Adrenal gland (tissue), 5 donors: ENCODE measurements at regions not wholly inside any gene's neighbourhood (a gene's known extent, or its start where the extent isn't known, plus 50 kb on each side); places are given as distances from the start of the nearest gene placed in this dataset.

Source experiments
- POLR2A ChIP-seq, 2 donors: fragments of 450-650 bp; IDR thresholded peaks; one replicate each; pipeline ENCODE4 v1.6.1; 2017; ENCODE audit warnings: antibody characterized with exemption in 2 of 2, mild to moderate bottlenecking in 2 of 2, moderate library complexity in 1 of 2
- TF ChIP-seq, protein P1 (sequence below), 6 experiments: fragments of 450-650 bp in 4 of 6; fragments of 200-600 bp in 2 of 6; sonication (generic) in 1 of 6; IDR thresholded peaks; 1 replicate in 5 of 6; 2 replicates in 1 of 6; pipeline versions ENCODE4 v1.5.1 to v1.8.0; 2016 to 2021; ENCODE audit warnings: antibody characterized with exemption in 6 of 6, mild to moderate bottlenecking in 2 of 6, moderate library complexity in 1 of 6
- donor health status: DM: no; HTN: no; CAD: no.

DNA sequence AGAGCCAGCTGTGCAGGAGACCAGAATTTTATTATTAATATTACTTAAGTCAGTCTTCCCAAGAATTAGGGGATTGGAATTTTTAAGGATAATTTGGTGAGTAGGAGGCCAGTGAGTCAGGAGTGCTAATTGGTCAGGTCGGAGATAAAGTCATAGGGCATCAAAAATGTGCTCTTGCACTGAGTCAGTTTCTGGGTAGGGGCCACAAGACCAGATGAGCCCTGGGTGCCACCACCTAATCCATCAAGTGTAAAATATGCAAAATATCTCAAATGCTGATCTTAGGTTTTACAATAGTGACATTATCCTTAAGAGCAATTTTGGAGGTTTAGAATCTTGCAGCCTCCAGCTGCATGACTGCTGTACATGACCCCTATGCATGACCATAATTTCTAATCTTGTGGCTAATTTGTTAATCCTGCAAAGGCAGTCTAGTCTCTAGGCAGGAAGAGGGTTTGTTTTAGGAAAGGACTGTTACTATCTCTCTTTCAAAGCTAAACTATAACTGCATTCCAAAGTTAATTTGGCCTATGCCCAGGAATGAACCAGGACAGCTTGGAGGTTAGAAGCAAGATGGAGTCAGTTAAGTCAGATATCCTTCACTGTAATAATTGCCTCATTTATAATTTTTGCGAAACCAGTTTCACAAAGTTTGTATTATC, 215.9 kb downstream of the RNF152 start:
- TF ChIP-seq, protein P1, sequence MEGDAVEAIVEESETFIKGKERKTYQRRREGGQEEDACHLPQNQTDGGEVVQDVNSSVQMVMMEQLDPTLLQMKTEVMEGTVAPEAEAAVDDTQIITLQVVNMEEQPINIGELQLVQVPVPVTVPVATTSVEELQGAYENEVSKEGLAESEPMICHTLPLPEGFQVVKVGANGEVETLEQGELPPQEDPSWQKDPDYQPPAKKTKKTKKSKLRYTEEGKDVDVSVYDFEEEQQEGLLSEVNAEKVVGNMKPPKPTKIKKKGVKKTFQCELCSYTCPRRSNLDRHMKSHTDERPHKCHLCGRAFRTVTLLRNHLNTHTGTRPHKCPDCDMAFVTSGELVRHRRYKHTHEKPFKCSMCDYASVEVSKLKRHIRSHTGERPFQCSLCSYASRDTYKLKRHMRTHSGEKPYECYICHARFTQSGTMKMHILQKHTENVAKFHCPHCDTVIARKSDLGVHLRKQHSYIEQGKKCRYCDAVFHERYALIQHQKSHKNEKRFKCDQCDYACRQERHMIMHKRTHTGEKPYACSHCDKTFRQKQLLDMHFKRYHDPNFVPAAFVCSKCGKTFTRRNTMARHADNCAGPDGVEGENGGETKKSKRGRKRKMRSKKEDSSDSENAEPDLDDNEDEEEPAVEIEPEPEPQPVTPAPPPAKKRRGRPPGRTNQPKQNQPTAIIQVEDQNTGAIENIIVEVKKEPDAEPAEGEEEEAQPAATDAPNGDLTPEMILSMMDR (IDR thresholded peaks at IDR 0.05): no peak
- no peak for TF ChIP-seq POLR2A (IDR thresholded peaks at IDR 0.05)
